GM21390 (cell line): ENCODE measurements at regions not wholly inside any gene's neighbourhood (a gene's known extent, or its start where the extent isn't known, plus 50 kb on each side); places are given as distances from the start of the nearest gene placed in this dataset.

Source experiments
- ATAC-seq: cut with Tn5 transposase; IDR thresholded peaks from one replicate; pipeline ENCODE4 v1.9.1; 2021; ENCODE audit not compliant: unreplicated experiment

DNA sequence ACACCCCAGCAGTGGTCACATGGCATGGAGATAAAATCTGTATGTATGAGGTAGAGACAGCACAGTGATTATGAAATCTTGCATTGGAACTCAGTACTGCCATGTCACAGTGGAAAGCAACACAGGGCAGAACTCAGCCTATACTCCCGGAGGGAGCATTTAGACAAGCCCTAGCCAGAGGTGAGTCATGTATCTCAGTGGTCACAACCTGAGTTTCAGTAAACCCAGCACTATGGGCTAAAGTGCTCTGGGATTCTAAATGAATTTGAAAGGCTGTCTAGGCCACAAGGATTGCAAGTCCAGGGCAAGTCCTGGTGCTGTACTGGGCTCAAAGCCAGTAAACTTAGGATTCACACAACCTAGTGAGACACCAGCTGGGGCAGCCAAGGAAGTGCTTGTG is 1717.1 kb upstream of the RAG2 start:
- ATAC-seq: no peak

DNA sequence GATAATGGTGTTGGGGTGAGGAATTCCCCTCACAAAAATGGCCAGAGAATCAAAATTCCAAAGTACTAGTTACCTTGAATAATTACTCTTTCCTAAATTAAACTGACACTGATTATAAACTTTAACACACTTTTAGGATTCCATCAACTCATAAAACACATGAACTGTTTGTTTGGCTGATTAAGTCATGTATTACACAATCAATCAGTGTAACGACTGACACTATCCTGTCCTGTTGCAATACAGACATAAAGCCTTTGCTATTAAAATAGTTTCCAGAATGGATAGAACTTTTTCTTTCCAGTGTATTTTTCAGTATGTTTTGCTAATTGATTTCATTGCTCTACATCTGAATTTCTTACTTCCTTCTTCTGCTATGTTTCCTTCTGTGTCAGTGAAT is 1709.4 kb upstream of the RAG2 start:
- no peak for ATAC-seq

DNA sequence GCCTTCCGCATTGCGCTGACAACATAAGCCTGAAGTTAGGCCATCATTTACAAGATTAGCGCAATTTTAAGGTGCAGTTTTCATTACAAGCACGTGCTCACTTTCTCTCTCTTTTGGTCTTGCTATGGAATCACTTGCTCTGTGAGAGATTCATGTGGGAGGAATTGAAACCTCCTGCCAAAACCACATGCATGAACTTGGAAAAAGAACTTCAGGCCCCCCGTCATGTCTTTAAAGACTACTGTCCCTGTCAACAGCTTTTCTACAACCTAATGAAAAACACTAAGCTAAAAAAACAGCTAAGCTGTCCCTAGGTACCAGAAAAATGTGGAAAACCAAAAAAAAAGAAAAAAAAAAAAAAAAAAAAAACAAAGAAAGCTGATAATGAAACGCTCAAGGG is 1707.6 kb upstream of the RAG2 start:
- ATAC-seq: no peak

DNA sequence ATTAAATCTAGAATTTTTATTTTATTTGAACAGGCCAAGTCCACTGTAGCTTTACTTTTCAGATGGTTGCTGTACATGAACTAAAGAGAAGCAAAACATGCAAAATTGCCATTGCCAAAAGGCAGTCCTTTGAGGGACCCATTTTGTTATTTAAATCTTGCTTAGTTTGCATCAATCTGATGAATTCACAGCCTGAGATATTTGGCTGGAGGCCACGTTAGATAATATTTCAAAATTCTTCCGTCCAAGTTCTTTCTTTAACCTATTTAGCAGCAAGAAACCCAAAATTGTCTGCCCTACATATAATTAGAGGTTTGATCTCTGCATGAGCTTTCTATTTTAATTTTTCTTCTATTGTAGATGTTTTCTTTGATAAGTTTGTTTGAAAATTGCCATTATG is 1706.9 kb upstream of the RAG2 start:
- ATAC-seq: no peak

DNA sequence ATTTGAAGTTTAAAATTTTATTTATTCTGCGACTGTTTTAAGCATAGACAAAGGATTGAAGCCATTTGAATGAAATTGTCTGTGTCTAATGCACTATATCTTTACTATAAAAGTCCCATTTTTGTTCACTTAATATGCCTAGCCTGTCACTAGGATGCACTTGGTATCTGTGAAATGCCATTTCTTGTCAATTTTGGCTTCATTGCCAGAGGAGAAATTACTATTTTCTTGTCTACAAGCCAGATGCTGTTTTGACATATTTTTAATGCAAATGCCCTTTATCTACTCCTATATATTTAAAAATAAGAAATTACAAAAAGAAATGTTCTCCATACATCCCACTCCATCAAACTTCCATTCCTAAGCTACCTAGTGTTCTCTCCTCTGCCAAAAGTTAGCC is 1704.5 kb upstream of the RAG2 start:
- no peak for ATAC-seq

DNA sequence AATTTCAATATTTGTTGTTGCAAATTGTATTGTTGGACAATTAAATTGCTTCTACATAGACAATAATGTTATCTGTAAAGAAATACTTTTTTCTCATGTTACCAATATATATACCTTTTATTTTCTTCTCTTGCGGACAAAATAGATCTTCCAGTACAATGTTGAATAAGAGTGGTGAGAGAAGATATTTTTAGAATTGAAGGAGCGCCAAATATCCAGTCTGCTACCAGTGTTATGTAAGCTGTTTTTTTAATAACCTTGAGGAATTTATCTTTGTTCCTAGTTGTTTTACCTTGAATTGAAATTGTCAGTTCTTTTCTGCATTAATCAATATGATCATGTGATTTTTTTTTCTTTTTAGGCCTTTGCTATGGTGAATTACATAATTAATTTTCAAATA is 1702.5 kb upstream of the RAG2 start:
- no peak for ATAC-seq

DNA sequence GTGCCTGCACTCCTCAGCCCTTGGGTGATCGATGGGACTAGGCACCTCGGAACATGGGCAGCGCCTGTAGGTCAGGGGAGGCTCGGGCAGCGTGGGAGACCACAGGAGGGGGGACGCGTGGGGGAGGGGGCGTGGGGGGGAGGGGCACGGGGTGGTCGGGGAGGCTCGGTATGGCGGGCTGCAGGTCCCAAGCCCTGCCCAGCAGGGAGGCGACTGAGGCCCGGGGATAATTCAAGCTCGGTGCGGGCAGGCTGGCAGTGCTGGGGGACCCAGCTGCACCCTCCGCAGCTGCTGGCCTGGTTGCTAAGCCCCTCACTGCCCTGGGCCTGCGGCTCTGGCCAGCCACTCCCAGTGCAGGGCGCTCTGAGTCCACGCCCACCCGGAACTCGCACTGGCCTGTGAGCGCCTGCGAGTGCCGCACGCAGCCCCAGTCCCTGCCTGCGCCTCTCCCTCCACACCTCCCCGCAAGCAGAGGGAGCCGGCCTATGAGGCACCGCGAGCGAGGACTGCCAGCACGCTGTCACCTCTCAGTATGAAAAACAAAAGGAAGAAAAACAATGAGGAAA is 1698.3 kb upstream of the RAG2 start:
- ATAC-seq: no peak

DNA sequence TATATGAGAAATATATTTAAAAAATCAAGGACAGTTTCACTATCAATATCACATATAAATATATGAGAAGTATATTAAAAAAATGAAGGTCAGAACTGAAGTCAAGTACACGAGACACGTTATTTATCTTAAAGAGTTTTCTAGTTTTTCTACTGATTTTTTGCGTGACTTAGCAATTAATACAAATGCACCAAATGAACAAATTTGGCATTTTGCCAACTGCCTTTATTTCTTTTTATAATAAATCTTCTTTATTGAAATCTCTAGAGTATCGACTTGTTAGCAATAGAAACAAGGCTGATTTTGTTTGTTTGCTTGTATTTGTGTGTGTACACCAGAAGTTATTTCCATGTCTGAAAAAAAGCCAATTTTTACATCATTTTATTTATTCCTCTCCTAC is 1684.7 kb upstream of the RAG2 start:
- no peak for ATAC-seq

DNA sequence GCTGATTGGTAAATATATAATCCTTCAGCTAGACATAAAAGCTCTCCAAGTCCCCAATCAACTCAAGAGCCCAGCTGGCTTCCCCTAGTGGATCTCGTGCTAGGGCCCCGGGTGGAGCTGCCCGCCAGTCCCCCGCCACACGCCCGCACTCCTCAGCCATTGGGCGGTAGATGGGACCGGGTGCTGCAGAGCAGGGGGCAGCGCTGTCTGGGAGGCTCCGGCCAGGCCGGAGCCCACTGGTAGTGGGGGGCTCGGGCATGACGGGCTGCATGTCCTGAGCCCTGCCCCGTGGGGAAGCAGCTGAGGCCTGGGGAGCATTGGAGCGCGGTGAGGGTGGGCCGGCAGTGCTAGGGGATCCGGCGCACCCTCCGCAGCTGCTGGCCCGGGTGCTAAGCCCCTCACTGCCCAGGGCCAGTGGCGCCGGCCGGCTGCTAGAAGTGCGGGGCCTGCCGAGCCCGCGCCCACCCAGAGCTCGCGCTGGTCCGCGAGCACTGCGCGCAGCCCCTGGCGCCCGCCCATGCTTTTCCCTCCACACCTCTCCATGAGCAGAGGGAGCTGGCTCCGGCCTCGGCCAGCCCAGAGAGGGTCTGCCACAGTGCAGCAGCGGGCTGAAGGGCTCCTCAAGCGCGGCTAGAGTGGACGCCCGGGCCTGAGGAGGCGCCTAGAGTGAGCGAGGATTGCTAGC is 1680.6 kb upstream of the RAG2 start:
- no peak for ATAC-seq

DNA sequence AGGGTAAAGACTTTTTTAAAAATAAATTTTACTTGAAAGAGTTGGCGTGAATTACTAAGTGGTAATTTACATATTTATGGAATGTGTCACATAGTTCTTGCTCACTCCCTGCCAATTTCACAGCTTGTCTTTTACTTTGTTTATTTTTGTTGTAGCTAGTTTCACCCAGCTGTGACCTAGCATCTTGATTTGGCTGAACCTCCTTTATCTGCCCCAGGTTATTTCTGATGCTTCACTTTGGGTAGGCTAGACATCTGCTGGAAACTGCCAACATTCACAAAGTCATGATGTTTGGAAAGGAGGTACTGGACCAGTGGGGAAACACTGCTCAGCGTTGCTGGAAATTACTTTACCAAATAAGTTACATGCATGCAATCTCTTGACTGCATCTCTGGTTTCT is 1676.0 kb upstream of the RAG2 start:
- no peak for ATAC-seq

DNA sequence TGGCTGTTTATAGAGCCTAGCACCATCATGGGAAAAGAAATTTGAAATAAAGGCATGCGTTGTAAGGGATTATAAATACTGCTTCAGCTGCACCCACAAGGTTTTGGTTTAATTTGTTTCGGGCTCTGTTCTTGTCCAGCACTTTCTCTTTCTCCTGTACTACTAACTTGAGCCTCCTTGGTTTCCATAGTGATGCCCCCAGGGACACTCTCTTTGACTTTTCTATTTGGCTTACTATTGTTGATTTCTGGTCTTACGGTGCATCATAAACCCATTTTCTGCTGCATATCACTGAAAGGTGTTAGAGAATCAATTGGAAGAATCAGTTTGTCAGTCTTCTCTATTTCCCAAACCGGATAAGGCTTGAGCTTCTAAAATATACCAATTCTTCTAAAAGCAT is 1674.3 kb upstream of the RAG2 start:
- ATAC-seq: no peak

DNA sequence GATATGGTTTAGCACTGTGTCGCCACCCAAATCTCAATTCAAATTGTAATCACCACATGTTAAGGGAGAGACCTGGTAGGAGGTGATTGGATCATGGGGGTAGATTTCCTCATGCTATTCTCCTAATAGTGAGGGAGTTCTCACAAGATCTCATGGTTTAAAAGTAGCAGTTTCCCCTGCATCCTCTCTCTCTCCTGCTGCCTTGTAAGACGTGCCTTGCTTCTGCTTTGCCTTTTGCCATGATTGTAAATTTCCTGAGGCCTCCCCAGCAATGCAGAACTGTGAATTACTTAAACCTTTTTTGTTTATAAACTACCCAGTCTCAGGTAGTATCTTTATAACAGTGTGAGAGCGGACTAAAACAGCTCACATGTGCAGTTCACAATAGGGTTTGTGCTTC is 1668.7 kb upstream of the RAG2 start:
- ATAC-seq: no peak

DNA sequence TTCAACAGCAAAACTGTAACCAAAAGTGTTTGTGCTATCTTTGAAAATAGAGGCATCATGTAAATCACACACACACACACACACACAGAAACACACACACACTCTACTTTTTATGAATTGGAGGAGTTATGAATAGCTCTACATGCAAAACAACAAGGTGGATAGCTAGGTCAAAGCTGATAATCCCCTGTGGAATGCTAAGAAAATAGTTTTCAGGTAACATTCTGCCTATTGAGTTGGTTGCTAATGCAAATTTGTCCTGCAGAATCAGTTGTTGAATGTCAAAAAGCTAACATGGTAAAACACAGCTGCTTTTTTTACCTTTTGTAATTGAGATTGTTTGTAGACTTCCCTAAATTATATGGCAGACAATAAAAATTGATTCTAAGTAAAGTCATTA is 1658.4 kb upstream of the RAG2 start:
- no peak for ATAC-seq

DNA sequence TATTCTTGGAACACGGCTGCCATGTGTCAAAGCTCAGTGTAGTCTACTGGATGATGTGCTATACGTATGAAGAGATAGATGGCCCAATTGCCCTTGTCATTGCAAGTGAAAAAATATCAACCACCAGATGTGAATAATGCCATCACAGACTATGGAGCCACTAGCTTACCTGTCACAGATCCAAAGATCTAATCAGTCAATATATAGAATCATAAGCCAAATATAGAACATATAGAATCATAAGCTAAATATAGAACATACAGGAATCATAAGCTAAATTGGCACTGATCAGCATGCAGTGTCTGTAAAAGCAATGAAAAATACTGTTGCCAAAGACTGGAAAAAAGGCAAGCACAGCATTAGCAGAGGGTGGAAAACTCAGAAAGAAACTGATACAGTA is 1656.9 kb upstream of the RAG2 start:
- no peak for ATAC-seq

DNA sequence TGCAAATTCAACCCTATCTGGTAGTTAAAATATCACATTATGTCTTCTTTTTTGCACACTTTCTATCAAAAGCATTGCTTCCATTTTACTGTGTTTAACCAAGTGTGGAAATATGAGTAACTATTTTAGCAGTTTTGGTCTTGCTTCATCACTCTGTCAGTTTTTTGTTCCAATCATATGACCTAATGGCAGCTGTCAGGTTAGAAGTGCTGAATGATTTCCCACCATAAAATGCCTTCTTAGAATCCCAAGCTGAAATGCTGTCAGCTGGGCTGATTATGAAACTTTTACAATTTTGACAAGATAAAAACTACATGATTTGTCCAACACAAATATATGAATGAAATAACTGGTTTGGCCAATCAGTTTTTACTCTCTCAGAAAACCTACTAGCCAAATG is 1654.6 kb upstream of the RAG2 start:
- ATAC-seq: no peak

DNA sequence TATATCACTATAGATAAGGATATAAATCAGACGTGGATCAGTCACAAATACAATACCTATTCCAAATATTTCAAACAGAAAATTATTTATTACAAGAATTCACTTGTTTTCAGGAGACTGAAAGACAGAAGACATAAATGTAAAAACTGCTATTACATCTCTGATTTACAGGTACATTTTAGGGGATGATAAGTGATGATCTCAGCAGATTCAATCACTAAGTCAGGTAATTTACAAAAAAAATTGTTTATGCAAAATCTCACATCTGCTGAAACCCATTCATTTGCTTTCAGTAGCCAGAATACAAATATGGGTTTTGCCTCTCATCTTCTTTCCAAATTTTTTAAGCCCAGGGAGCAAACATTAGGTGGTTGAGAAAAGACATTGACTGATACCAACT is 1648.4 kb upstream of the RAG2 start:
- no peak for ATAC-seq

DNA sequence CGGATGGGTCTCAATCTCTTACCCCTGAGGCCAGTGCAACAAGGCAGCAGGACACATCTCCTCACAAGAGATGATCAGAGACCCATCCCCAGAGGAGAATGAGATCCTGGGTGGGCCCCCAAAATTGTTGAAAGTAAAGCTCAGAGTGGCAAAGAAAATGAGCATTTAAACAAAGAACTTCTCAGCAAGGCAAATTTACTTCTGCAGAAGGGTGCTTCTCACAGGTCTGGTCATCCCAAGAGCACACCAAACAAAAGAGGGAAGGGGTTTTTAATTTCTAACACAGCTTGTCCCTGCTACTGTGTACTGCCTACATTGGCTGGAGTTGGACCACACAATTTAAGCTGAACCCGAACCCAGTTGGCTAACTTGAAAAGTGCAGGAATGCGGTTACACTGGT is 1628.6 kb upstream of the RAG2 start:
- no peak for ATAC-seq

DNA sequence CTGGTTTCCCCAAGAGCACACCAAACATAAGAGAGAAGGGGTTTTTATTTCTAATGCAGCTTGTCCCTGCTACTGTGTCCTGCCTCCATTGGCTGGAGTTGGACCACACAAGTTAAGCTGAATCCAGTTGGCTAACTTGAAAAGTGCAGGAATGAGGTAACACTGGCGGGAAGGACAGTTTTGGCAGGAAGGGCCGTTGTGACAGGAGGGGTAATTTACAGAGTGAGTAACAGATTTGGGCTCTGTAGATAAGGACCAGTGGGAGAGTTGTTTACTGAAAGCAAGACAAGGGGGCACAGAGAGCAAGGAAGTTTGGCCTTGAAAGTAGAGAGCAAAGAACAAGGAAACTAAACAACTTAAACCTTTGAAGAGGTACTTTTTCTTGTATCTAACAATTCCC is 1623.3 kb upstream of the RAG2 start:
- no peak for ATAC-seq

DNA sequence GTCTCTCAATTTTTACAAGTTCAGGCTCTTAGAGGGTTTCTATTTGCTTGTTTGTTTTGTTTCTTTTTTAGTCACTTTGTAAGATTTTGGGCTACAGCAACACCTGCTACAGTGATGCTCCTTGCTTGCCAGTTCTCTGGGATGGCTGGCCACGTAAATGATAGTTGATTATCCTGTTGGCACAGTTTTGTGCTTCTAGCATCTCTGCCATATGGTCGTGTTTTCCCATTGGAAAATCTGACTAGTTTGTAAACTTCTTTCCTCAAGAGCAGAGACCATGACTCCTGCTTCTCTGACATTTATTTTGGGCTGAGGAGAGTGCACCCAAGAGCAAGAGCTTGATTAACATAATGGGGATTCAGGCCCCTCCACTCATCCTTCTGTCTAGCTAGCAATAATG is 1621.6 kb upstream of the RAG2 start:
- no peak for ATAC-seq

DNA sequence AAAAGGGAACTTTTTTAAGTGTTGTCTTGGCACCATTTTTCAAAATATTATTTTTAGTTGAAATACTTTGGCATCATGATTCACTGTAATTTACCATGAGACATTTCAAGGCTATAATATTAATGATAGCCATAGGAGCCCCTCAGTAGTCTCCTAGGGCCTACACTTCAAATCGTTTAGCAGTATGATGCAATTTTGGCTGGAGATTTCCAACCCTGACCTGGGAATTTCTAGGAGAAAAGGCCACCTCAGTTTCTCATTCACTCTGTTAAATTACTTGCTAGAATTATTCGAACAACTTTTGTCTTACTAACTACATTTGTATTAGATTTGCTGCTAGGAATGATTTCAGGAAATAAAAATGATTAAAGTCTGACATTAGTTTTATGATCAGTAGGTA is 1610.9 kb upstream of the RAG2 start:
- ATAC-seq: no peak

DNA sequence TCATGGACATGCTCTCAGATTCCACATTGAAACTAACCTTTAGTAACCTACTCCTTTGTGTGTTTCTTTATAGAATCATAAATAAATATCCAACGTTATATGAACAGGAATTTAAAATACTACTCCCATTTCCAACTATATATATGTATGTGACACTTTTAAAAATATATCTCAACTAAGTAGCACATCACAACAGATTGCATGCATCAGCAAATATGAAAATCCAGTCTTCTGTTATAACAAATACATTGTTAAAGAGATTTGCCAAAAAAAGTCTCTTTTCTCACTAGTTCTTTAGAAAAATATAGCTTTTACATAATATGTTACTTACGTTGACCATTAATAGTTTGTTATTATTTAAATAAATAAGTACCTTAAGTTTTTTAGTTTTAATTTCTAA is 1608.6 kb upstream of the RAG2 start:
- no peak for ATAC-seq

DNA sequence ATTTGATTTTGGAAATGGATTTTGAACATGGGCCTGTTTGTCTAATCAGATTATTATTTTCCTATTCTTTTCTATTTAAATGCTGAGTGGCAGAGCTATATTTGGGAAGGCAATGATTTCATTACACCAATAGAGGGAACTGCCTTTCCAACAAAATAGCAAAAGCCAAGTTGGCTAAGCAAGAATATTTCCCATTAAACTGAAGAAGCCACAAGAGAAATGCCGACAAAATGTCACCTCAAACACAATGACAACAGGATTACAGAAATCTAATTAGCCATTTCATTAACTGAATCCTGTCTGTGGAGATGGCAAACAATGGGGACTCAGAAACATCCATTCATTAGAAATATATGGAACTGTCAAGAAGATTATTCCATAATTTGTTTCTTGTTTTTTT is 1593.1 kb upstream of the RAG2 start:
- no peak for ATAC-seq

DNA sequence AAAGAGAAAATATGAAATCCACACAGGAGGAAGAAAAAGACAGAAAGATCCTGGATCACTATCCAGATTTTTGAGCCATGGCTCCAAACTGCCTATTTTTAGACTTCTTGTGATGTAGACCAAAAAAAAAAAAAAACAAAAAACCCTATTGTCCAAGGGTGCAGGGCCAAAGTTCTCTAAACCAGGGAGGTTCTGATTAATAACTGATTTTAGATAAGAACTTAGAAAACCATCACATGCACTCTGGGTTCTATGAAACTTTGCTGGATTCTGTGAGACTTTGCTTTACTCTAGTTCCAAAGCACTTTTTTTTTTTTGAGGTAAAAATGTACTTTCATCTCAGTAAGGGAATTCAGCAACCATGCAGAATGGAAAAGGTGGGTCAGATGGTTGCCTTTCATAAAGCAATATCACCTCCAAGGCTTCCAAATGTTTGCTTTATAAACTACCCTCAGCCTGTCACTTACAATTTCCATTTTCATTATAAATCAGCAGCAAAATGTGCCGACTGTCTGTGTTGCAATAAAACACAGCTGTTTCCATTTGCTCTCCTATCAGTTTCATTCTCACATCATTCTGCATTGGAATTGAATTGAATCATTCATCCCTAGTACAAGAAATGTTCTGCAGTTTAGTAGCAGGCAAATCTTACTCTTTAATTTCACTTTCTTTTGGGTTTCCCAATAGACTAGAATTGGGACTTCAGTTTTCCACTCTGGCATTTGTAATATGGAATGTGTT is 1584.3 kb upstream of the RAG2 start:
- no peak for ATAC-seq
